BJ (cell line): ENCODE measurements at regions not wholly inside any gene's neighbourhood (a gene's known extent, or its start where the extent isn't known, plus 50 kb on each side); places are given as distances from the start of the nearest gene placed in this dataset.

Experiments
- CTCF ChIA-PET: fragments of 350-600 bp; formaldehyde crosslinking; extraction: SDS; loops from one replicate; lab custom pipeline; 2021; ENCODE audit warnings: antibody characterized with exemption, inconsistent platforms; lab: Yijun Ruan, JAX
- POLR2A ChIA-PET: fragments of 300-600 bp; sonication (Branson Sonifier 250); formaldehyde crosslinking; extraction: SDS; loops from one replicate; lab custom pipeline; 2021; ENCODE audit warnings: antibody characterized with exemption; lab: Charles Lee
- DNase-seq: peaks from one replicate; pipeline ENCODE4 v3.0.0-alpha.2; 2011; ENCODE audit warnings: low read depth
- H3K27me3 ChIP-seq: 2 replicates; pipeline ENCODE4 v1.6.0; 2011; ENCODE audit warnings: low read length; ENCODE audit not compliant: control insufficient read depth, insufficient read depth
- H3K36me3 ChIP-seq: 2 replicates; pipeline ENCODE4 v1.5.1; 2011; ENCODE audit warnings: low read length; ENCODE audit not compliant: control insufficient read depth, insufficient read depth
- H3K4me3 ChIP-seq: 2 replicates; pipeline ENCODE4 v1.5.1; 2011; ENCODE audit warnings: low read depth, mild to moderate bottlenecking, control low read depth, low read length
- TF ChIP-seq, protein P1 (sequence below): IDR thresholded peaks from 2 replicates; pipeline ENCODE4 v1.5.1; 2011; ENCODE audit warnings: low read depth, mild to moderate bottlenecking, control low read depth, inconsistent platforms, low read length, moderate library complexity; ENCODE audit not compliant: insufficient read depth

DNA sequence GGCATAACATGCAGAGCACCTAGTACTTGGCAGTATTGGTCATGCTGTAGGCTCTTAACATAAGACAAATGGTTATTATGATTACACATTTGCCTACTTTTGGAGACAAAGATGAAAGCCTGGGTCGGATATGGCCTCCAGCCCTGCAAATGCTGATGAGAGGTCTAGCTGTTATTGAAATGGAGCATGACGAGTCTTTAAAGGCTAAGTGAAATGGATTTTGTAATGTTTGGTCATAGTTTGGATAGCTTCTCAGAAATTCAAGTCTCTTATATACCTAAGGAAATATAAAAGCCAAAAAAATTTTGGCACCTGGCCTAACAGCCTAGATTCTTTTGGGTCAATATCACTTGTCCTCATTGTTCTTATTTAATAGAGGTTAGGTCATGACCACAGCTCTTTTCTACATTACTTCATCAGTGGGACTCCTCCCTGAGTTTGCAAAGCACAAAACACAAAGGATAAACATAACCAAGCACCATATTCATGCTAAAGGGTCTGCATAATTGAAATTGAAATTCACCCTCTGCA is 69.2 kb upstream of the WLS start:
- H3K4me3 ChIP-seq = no peak overlapping the region
- peaks cover 6% of the 10 kb centered on the region; the same call in 1 of the 2 replicates for H3K27me3 ChIP-seq
- H3K36me3 ChIP-seq = no peaks in the 10 kb centered on the region
- ChIA-PET CTCF (interaction anchor here (1.0 to 1.7 kb wide), 2 partner anchors 19 to 181 kb away, joined by 4 to 11 read pairs; no protein-coding TSS in a partner anchor), POLR2A (no interaction called here)
- no peak for DNase-seq
- TF ChIP-seq, protein P1, sequence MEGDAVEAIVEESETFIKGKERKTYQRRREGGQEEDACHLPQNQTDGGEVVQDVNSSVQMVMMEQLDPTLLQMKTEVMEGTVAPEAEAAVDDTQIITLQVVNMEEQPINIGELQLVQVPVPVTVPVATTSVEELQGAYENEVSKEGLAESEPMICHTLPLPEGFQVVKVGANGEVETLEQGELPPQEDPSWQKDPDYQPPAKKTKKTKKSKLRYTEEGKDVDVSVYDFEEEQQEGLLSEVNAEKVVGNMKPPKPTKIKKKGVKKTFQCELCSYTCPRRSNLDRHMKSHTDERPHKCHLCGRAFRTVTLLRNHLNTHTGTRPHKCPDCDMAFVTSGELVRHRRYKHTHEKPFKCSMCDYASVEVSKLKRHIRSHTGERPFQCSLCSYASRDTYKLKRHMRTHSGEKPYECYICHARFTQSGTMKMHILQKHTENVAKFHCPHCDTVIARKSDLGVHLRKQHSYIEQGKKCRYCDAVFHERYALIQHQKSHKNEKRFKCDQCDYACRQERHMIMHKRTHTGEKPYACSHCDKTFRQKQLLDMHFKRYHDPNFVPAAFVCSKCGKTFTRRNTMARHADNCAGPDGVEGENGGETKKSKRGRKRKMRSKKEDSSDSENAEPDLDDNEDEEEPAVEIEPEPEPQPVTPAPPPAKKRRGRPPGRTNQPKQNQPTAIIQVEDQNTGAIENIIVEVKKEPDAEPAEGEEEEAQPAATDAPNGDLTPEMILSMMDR = no peak

GRCh38 chr1:68294367-68295066 is 62.2 kb upstream of the WLS start:
- ChIA-PET CTCF (no interaction called here), POLR2A (no interaction called here)
- TF ChIP-seq, protein P1 = no peak
- no peak for DNase-seq
- no peaks in the 10 kb centered on the region; the same call in 1 of the 2 replicates for H3K27me3 ChIP-seq
- no peaks in the 10 kb centered on the region for H3K36me3 ChIP-seq
- no peak overlapping the region for H3K4me3 ChIP-seq

GRCh38 chr1:68293609-68294366 is 61.5 kb upstream of the WLS start:
- H3K36me3 ChIP-seq = no peaks in the 10 kb centered on the region
- TF ChIP-seq, protein P1 = no peak
- POLR2A ChIA-PET = no interaction called here
- no peaks in the 10 kb centered on the region; the same call in 1 of the 2 replicates for H3K27me3 ChIP-seq
- CTCF ChIA-PET = no interaction called here
- H3K4me3 ChIP-seq = no peak overlapping the region
- no peak for DNase-seq

GRCh38 chr1:68293122-68293521 is 60.8 kb upstream of the WLS start:
- ChIA-PET POLR2A (no interaction called here), CTCF (no interaction called here)
- TF ChIP-seq, protein P1 = no peak
- Histone ChIP-seq H3K36me3 (no peaks in the 10 kb centered on the region), H3K4me3 (no peak overlapping the region), H3K27me3 (no peaks in the 10 kb centered on the region; the same call in 1 of the 2 replicates)
- no peak for DNase-seq

GRCh38 chr1:68291688-68292384 is 59.5 kb upstream of the WLS start:
- H3K4me3 ChIP-seq = no peak overlapping the region
- POLR2A ChIA-PET = no interaction called here
- no peaks in the 10 kb centered on the region for H3K36me3 ChIP-seq
- DNase-seq = no peak
- H3K27me3 ChIP-seq = no peaks in the 10 kb centered on the region; the same call in 1 of the 2 replicates
- CTCF ChIA-PET = interaction anchor here (0.9 kb wide), 2 partner anchors 37 to 171 kb away, joined by 3 to 4 read pairs; no protein-coding TSS in a partner anchor
- TF ChIP-seq, protein P1 = no peak
